NCI-H2196 (cell line): ENCODE measurements at regions not wholly inside any gene's neighbourhood (a gene's known extent, or its start where the extent isn't known, plus 50 kb on each side); places are given as distances from the start of the nearest gene placed in this dataset.
A peak's percentile ranks its signal among the peaks of the same experiment; 100 is the strongest.
"Not testable (repeated sequence)": the region's sequence is repeated elsewhere in the genome, so short reads cannot be mapped to it uniquely, and the experiment has no call there.

Source experiments
- DNase-seq: peaks from one replicate; lab custom pipeline; 2025; ENCODE audit not compliant: unreplicated experiment; lab: John Stamatoyannopoulos, UW

DNA sequence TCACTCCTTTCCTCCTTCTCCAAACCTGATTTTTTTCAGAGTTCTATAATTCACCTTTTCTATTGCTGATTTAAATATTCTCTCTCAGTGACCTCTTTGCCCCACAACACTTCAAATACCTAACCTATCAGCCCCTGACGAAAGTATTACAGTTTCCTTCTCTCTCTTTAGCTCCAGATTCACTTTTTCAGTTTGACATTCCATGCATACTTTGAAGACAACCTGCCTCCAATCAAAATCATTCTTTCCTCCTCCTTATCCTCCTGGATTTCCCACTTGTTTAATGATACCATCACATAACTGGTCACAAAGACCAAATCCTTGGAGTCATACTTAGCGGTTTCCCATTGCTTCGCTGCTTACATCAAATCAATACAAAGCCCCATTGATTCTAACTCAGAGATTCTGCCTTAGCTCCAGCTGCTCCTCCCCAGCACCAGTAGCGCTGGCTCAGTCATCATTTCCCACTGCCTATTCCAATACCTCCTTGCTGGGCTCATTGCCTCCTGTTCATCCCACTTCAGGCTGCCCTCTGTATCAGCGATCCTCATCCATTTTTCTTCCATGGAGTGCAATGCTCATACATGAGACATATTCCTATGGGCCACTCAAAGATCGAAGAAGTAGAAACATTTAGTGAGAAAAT is 240.1 kb downstream of the ZNF92 start:
- DNase-seq: not testable (repeated sequence)

DNA sequence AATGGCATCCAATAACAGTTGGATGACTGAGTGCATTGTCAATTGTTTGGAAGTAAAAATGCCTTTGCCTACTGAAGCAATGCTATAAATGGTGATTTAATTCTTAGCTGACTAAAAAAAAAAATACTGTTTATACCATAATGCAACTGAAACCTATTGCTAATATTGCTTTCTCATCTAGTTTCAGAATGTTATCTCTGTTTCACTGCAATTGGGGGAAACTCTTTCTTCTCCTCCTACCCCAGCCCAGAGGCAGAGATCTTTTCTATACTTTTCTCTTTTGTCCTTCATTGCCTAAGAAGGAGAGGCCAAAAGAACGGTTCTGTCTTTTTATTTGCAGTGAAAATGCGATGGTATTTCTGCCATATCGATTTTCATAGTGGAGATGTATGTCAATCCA is 242.5 kb downstream of the ZNF92 start:
- DNase-seq: not testable (repeated sequence)

DNA sequence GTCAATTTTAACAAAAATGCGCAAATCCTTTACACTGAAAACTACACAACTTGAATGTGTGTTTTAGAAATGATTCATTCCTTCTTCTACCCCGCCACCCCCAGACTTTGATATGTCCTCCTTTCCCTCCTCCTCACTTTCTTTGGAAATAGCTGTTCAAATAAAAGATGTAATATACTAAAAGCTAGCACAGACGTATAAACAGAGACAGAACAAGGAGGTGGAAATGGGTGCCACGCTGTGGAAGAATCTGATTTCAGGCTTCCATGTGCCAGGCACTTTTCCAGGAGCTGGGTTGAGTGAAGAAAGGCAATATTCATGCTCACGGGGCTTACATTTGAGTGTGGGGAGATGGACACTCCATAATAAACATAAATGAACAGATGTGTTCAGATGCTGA is 246.6 kb downstream of the ZNF92 start:
- DNase-seq: not testable (repeated sequence)

DNA sequence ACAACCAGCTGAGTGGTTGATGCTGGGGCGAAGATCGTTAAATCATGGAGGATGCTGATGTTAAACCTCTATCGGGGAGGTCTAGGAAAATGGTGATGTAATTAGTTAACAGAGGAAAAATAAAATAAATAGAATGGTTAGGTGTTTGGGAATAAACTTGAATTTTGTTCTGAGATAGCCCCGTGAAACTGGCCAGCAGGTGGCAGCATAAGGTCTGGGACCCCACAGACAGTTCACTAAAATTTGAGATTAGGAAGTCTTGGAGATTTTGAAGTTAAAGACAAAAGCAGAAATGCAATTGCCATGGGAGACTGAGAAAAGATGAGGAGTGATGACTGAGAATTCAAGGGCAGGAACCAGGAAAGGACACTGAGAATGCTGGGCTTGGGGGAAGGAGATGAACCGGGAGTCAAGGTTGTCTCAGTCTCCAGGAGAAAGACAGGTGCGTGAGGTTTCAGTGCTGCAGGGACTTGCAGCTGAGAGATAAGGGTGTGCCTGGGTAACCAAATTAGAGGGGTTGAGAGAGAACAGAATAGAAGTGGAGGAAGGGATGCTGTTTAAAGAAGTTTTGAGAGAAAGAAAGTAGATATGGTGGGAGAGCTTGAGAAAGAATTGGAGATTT is 248.0 kb downstream of the ZNF92 start:
- DNase-seq: peak; percentile 59

DNA sequence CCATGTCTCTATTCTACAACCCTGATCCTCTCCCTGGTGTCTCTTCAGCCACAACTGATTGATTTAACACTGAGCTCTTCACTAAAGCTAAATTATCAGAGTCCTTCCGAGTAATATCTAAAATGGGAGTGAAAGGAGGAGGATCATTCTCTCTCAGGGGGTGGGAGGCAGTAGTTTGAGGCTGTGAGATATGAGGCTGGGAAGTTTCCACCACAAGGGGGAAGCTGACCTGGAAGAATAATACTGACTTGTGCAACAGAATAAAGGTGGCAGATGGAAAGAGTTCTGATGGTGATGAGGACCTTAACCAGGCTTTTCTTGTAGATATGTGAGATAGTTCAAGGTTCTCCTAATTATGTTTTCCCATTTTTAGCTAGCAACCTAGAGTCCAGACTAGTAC is 241.6 kb upstream of the VKORC1L1 start:
- not testable (repeated sequence) for DNase-seq

DNA sequence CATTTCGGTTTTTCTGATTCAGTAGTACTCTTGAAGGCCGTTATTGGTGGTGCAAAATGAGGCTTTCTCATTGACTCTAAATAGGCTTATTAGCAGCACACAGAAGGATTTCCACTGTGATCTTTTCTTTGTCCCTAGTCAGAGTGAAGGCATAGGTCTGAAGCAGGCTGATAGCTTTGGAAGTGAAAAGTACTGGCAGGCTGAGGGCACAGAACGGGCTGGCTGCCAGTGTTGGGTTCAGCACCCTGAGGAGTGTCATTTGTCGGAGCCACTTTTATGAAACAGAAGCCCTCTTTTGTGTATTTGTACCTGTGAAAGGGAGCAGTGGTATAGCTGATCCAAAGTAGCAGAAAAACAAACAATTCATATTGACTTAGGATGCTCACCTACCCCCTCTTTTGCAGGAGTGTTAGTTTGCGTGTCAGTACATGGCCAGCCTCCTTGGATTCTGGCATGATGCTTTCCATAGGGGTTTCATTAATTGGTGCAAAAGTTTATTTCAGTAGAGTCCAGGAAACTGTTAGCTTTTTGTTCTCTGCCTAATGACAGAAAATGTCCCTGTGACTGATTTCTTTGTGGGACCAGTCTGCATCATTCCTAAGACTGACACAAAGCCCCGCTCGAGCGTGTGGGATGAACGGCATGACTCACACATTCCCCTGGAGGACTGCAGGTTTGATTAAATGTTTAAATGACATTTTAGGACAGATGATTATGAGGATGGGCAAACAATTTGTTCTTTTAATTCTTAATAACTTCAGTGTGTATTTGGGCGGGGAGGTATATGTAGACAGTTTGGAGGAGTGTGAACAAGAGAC is 239.1 kb upstream of the VKORC1L1 start:
- DNase-seq: not testable (repeated sequence)

DNA sequence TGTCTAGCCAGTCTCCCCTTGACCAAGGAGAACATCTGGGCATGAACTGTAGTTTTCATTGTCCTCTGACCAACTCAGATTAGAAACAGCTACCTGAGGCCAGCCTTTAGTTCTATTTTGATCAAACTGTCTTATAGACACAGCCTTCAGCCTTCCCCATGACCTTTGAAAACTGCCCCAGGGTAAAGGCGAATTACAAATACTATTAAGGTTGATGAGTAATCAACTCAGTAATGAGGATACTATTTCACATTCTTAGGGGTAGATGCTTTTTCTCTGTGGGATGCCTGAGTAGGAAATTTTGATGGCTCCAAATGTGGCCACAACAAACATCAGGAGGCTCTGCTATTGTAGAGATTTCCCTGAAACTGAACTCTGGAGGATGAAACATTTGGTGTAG is 234.0 kb upstream of the VKORC1L1 start:
- DNase-seq: not testable (repeated sequence)

DNA sequence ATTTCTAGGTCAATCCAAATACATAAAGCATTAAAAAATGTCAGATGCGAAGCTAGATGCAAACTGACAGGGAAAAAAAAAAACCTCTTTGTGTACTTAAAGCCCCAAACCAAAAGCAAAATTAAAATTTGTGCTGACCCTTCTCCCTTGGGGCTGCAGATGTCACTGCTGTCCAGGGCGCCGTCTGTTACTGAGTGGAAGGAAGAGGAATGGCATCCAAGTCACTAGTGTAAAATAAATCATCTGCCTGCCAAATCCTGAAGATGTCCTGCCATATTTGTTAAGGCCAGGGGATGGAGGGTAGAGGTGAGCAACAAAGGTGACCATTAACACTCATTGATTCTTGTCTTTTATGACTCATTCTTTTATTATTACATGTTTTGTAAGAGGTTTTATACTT is 233.2 kb upstream of the VKORC1L1 start:
- DNase-seq: not testable (repeated sequence)

DNA sequence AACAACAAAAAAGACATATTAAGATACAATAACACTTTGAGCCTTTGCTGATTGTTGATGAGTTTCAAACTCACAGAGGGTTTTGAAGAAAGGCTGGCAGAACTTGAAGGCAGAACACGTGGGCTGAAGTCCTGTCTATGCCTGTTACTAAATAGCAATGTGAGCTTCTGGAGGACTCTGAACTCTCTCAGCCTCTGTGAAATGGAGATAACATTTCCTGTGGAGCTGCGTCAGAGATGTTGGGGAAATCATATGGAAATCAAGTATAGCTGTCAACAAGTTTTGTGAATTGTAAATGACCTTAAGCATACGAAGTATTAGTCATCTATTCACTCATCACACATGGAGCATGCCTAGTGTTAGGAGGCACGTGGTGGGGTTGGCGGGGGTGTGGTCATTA is 229.4 kb upstream of the VKORC1L1 start:
- DNase-seq: not testable (repeated sequence)

DNA sequence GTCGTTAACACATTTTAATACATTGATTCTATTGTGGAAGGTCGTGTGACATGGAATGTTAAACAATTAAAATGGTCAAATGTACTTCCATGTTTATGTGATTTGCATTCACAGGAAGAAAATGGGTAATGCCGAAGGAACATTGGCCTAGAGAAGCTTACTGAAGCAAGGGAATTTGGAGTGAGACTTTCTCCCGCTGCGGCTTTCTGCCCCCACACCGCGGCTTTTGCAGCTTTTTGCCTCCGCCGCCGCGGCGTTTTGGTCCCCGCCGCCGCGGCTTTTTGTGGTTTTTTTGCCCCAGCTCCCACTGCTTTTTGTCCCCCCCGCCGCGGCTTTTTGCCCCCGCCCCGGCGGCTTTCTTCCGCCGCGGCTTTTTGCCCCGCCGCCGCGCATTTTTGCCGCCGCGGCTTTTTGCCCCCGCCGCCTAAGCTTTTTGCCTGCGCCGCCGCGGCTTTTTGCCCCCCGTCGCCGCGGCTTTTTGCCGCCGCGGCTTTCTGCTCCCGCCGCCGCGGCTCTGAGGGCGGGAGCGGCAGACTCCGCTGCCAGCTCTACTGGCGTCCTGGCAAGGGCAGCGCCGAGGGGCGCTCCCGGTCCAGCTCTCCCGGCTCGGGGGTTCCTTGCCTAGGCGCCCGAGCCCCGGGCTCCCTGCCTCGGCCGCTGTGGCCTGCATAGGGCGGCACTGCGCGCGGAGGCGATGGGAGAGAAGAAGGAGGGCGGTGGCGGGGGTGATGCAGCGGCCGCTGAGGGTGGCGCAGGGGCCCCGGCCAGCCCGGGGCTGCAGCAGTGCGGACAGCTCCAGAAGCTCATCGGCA is 225.5 kb upstream of the VKORC1L1 start:
- not testable (repeated sequence) for DNase-seq

DNA sequence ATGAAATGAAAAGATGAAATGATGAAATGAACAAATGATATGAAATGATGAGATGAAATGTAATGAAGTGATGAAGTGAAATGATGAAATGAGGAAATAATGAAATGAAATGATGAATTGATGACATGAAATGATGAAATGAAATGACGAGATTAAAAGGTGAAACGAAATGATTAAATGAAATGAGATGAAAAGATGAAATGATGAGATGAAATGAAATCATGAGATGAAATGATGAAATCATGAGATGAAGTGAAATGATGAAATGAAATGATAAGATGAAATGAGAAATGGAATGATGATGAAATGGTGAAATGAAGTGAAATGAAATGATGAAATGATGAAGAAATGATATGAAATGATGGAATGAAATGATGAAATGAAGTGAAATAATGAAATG is 221.7 kb upstream of the VKORC1L1 start:
- not testable (repeated sequence) for DNase-seq

DNA sequence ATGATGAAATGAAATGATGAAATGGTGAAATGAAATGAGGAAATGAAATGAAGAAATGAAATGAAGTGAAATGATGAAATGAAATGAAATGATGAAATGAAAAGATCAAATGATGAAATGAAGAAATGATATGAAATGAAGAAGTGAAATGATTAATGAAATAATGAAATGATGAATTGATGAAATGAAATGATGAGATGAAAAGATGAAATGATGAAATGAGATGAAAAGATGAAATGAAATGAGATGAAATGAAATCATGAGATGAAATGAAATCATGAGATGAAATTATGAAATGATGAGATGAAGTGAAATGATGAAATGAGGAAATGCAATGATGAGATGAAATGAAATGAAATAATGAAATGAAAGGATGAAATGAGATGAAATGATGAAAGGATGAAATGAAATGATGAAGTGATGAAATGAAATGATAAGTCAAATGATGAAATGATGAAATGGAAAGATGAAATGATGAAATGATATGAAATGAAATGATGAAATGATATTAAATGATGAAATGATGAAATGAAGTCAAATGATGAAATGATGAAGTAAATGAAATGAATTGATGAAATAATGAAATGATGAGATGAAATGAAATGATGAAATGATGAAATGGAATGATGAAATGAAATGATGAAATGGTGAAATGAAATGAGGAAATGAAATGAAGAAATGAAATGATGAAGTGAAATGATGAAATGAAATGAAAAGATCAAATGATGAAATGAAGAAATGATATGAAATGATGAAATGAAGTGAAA is 220.9 kb upstream of the VKORC1L1 start:
- DNase-seq: not testable (repeated sequence)

DNA sequence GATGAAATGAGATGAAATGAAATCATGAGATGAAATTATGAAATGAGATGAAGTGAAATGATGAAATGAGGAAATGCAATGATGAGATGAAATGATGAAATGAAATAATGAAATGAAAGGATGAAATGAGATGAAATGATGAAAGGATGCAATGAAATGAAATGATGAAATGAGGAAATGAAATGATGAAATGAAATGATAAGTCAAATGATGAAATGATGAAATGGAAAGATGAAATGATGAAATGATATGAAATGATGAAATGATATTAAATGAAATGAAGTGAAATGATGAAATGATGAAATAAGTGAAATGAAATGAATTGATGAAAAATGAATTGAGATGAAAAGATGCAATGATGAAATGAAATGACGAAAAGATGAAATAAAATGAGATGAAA is 220.2 kb upstream of the VKORC1L1 start:
- not testable (repeated sequence) for DNase-seq

DNA sequence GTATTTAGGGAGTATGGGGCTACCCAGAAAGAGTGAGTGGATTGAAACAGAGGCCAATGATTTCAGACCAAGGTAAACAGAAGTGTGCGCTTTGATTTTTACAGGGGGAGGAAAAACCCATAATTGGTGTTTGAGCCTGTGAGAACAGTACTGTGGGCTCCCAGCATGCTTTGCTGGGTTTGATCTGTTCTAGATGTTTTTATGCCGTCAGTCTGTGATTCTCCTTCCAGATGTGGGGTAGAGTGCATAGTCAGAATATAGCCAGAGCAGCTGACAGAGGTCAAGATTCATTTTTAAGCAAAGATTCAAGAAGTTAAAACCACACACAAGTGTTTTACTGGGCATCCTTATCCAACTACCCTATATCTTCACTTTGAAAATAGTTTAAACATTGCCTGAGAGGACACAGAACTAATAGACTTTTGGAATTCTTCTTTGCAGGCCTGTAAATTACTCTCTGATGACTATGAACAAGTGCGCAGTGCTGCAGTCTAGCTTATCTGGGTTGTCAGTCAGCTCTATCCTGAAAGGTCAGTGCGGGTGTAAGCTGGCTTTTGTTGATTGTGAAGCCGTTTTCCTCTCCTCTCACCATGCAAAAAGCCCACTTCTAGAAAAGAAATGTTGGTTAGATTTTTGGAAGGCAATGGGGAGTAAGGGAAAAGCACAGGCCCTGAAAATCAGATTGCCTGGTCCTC is 216.2 kb upstream of the VKORC1L1 start:
- not testable (repeated sequence) for DNase-seq

DNA sequence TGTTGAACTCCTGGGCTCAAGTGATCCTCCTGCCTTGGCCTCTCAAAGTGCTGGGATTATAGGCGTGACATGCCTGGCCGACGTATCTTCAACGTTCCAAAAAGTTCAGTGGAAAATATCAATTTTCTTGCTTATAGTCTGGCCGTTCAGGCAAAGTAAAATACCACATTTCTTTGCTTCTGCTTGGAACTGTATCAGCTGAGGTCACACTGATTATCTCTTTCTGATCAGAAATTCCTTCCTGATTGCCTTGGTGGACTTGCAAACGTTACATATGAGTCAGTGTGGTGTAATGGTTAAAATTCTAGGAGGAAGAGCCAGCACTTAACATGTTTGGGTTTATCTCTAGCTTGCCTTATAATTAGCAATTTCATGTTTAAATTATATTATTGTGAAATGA is 189.5 kb upstream of the VKORC1L1 start:
- DNase-seq: not testable (repeated sequence)

DNA sequence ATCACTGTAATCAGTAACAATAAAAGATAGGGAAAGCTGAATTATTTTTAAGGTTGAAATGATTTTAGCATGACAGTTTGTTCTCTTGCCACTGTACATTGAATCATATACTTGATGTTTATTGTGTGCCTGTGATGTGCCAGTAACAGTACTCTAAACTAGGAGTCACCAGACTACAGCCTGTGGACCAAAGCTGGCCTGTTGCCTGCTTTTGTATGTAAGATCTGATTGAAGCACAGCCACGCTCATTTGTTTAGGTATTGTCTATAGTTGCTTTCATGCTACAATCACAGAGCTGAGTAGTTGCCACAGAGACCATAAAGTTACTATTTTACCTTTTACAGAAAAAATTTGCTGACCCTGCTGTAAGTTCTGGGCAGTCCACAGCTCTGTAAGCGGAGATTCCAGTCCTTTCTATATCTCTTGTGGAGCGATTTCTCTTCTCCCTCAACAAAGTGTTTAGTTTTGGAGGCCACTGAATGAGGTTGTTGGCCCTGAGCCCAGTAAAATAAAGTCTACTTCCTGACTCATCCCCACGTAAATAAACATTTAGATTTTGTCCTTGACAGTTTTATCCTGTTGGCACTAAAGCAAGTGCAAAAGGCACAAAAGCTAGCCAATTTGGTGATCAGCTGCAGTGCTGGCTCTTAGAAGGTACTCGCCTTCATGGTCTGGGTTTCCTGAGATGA is 173.7 kb upstream of the VKORC1L1 start:
- not testable (repeated sequence) for DNase-seq

DNA sequence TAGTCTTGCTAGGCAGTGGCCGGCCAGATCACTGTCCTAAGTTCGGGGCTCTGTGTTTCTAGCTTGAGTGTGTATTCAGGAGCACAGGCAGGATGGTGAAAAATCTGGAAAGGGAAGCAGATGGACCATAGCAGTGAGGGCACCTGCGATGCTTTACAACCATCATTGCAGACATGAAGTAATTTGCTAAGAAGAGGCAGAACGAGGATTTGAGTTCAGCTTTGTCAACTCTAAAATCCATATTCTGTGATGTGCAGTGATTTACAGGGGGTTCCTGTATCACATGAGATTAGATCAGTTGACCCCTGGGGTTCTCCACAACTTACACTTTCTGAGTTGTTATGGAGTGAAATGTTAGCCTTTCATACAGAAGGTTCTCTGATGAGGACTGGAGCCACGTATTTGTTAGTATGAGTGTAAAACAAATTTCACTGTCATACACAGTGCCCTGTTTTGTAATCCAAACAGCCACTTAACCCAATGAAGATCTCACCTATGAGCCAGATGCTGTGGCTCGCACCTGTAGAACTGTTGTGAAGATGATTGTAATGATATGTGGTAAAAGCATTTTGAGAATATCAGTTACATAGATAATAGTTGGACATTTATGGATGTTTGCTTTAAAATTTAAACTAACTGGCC is 173.0 kb upstream of the VKORC1L1 start:
- peak; percentile 16 for DNase-seq

DNA sequence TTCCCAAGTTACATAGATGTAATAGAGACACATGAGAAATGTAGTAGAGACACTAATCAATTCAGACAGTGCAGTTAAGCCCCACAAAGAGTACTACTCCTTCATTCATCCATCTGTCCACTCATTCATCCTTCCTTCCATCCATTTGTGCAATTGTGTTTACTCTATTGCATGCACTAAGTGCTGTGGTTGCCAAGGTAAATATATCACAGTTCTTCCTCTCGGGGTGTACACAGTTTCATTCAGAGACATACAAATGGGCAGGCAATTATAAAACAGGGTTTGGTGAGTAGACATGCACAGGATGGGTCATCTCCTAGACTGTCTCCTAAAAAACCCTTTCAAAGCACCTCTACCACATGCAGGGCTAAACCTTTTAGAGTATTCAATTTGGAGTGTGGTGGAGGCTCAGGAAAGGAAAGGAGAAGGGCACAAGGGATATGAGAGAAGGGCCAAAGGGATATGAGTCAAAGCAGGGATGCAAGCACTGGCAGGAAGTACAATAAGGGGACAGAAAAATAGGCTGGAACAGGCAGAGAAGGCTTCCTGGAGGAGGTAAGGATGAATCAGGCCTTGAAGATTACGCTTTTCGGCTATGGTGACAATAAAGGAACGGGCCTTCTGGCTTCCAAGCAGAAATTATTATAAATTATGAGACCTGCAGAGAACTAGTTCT is 153.6 kb upstream of the VKORC1L1 start:
- peak; percentile 29 for DNase-seq
